ENCODE measurements at regions not wholly inside any gene's neighbourhood (a gene's known extent, or its start where the extent isn't known, plus 50 kb on each side); places are given as distances from the start of the nearest gene placed in this dataset.

DNA sequence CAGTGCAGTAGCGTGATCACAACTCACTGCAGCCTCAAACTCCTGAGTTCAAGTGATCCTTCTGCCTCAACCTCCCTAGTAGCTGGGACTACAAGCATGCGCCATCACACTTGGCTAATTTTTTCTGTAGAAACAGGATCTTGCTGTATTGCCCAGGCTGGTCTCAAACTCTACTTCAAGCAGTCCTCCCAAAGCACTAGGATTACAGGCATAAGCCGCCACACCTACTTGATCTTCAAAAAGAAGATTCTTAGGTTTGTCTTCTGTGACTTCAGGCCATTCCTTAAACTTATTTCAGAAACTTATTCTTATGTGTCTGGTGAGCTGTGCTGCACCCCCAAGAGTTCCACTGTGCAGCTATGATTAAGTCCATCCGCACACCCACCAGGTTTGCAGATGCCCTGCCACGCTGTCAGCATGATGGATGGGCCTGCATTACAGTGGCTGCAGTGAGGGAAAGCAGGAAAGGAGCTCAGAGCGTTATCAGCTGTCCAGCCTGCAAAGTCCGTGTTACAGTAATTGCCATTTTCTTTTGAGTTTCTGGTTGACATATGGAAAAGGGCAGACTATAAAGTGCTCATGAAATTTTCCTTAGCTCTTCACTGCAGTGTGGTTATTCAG is 146.6 kb downstream of the AASDH start:
- no peak for DNase-seq

DNA sequence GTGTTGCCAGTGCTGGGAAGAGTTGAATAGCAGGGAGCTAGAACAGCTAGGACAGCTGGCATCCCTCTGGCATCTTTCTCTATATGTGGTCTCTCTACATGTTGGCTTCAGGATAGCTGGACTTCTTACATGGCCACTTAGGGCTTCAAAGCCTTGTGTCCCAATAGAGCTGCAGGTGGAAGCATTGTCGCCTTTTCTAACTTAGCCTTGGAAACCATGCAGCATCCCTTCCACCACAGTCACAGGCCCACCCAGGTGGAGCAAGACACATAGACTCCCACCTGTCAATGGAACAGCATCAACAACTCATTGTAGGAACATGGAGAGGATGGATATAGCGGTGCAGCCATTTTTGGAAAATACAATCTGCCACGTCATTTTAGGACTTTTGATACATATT is 149.0 kb downstream of the AASDH start:
- DNase-seq = no peak

GRCh38 chr4:56235725-56236124 is 151.6 kb downstream of the AASDH start:
- no peak for DNase-seq

DNA sequence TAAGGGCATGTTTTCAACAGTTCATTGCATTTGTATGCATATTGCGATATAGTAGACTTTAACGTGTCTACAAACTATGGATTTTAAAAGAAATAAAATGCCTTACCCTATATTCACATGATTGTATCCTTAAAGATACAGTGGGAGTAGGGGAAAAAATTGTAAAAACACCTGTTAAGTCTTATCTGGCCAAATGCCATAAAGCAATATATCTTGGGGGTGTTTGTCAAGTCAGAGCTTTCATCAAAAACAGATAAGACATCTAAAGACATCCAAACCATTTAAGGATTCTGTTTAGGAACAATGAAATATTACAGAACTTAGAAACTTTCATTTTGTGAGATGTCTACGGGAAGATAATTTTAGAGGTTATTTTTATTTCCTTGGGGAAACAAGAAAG is 152.3 kb downstream of the AASDH start:
- DNase-seq = no peak

DNA sequence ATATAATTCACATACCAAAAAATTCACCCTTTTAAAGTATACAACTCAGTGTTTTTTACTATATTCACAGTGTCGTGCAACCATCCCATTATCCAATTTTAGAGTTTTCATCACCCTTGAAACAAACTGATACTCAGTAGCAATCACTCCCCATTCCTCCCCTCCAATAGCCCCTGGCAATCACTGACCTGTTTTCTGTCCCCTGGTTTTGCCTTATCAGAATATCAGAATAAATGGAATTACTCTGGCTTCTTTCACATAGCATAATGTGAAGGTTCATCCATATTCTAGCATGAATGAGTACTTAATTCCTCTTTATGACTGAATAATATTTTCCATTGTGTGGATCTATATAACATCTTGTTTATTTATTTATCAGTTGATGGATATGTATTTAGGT is 153.2 kb downstream of the AASDH start:
- DNase-seq = no peak

DNA sequence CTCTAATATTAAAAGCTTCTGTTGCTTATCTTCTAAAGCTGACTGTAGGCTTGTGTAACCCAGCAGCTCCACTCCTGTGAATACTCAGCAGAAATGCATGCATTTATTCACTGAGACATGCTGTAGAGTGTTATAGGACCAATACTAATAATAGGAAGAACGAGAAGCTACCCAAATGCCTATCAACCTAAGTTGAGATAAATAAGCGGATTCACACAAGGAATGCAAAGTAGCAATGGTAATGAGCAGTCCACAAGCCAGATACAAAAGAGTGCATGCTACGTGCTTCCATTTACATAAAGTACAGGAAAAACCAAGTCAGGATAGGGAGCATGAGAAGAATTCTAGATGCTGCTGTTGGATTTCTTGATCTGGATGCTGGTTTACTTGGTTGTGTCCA is 155.9 kb downstream of the AASDH start:
- no peak for DNase-seq

DNA sequence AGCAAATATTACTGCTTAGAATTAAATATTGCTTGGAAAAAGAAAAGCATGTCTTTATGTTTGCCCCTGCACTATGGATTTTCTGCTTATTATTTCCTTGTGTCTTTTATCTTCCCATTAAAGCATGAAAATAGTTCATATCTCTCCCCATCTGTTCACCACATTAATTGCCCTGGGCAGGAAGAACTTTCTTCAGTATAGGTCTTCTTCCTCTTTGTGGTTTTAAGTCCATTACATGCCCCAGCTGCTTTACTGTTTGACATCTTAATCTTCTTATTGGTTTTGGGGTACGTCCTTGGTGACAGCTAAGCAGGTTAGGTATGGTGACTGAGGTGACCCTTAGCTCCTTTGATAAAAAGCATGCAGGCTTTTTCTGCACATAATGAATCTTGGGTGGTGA is 157.3 kb downstream of the AASDH start:
- no peak for DNase-seq

DNA sequence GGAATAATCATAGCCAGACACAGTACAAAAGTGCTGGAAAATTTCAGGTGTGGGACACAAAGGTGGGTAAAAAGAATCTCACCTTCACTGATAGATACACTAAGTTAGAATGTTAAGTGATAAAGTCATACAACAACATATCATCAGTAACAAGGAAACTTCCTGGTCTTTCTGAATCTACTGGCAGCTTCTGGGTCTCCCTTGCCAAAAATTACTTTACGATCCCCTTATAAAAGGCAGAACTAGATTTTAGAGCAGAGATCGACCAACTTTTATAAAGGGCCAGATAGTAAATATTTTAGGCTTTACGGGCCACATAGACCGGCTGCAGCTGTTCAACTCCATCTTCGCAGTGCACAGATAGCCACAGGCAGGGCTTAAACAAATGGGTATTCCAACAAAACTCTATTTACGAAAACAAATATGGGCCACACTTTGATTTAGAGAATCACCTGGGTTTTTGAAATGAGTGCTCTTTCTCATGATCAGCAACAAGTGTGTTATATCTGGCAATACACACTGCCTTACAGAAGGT is 159.9 kb downstream of the AASDH start:
- no peak for DNase-seq

DNA sequence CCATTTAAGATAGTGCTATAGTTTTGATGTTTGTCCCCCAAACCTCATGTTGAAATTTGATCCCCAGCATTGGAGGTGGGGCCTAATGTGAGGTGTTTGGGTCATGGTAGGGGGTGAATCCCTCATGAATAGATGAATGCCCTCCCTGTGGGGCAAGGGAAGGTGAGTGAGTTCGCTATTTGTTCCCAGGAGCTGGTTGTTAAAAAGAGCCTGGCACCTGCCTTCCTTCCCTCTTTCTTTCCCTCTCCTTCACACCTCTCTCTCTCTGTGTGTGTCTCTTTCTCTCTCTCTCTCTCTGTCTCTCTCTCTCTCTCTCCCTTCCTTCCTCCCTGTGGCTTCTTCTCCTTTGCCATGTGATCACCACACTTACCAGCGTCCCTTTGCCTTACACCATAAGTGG is 160.7 kb downstream of the AASDH start:
- DNase-seq = no peak

DNA sequence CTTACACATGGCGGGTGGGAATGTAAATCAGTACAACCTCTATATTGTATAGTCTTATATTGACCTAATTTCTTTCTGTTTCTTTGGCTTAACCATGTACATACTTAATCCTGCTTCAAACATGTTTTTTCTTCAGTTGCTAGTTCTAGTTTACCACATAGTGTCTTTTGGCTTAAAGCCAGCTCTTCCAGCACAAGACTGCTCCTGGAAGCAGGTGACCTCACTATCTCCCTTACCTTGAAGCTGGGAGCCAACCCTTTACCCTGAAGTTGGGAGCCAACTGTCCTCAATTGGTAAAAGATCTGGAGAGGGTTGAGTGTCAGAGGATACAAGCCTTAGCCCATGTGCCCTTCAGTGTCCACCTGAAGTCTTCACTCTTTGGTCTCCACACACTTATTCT is 162.7 kb downstream of the AASDH start:
- no peak for DNase-seq

GRCh38 chr4:56222514-56222913 is 164.8 kb downstream of the AASDH start:
- no peak for DNase-seq

DNA sequence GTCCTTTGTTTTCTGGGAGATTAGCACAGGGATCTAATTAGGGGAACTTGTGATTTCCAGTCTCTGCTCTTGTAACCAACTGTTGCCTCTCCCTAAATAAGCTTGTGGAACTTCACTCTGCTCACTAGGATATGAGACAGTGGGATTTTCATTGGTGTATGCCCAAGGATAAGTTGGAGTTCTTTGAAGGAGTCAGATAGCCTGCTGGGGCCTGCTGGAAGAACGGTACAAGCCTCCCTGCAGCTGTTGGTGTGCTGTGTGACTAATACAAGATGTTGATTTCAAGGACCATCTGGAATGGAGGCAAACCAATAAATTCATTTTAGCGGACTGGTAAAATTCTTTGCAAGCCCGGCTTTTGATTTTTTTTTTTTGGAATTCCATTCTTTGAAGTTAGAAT is 167.0 kb downstream of the AASDH start:
- DNase-seq = no peak

GRCh38 chr4:56219447-56219846 is 167.8 kb downstream of the AASDH start:
- DNase-seq = no peak

GRCh38 chr4:56218230-56218895 is 168.9 kb downstream of the AASDH start:
- DNase-seq = no peak

DNA sequence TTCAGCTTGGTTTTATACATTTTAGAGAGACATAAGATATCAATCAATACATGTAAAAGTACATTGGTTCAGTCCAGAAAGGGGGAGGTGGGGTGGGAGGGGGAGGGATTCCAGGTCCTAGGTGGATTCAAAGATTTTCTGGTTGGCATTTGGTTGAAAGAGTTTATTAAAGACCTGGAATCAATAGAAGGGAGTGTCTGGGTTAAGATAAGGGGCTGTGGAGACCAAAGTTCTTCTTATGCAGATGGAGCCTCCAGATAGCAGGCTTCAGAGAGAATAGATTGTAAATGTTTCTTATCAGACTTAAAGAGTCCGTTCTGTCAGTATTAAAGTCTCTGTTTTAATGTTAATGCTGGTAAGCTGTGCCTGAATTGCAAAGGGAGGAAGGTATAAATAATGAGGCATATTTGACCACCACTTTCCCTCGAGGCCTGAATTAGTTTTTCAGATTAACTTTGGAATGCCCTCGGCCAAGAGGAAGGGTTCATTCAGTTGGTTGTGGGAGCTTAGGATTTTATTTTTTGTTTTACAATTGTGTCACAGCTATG is 169.9 kb downstream of the AASDH start:
- no peak for DNase-seq

GRCh38 chr4:56215901-56216300 is 171.4 kb downstream of the AASDH start:
- DNase-seq = peak; percentile 32

- DNase-seq = no peak
Measured at GRCh38 chr4:56215141-56215783, 172.0 kb downstream of the AASDH start.

DNA sequence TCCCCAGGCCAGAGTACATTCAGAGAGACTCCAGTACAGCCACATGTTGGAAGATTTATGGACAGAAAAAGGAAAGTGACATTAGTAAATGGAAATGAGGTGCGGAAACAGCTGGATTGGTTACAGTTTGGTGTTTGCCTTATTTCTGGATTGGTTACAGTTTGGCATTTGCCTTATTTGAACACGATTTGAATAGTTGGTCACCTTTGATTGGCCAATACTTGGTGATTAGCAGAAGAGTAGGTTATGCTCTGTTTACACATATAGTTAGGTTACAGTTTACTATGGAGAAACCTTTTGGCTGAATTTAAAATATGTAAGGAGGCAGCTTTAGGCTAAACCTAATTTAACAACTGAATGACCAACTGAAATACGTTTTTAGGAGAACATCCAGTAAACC is 173.7 kb downstream of the AASDH start:
- no peak for DNase-seq

DNA sequence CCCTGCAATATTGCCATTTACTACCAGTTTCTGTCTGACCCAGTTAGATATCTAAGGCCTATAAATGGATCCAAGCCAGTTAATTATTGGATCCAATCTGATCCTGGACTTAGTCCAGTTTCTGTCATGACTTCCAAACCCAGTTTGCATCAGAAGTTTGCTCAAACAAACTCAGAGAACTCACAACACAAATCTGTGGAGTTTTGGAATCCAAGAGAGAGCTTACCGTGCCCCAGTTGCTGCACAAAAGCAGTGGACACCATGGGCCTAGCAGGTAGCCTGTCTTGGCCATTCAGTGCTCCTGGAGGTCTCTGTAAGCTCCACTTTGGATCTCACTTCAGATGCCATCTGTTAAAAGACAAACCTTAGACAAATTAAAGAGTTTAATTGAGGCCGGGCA is 174.5 kb downstream of the AASDH start:
- DNase-seq = no peak

DNA sequence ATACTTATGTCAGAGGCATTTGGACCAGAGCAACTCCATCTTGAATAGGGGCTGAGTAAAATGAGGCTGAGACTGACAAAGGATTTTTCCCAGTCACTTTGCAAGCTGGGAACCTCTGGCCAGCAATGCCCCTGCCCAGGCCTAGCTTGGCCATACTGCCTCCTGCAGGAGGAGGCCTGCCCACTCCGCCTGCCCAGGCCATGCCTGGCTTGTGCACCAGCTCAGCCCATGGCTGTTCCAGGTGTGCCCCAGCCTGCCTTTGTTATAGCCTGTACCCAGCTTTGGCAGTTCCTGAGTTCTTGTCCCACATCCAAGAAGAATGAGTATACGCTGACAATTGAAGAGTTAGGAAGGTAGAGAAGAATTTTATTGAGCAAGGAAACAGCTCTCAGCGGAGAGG is 176.1 kb downstream of the AASDH start:
- DNase-seq = no peak

DNA sequence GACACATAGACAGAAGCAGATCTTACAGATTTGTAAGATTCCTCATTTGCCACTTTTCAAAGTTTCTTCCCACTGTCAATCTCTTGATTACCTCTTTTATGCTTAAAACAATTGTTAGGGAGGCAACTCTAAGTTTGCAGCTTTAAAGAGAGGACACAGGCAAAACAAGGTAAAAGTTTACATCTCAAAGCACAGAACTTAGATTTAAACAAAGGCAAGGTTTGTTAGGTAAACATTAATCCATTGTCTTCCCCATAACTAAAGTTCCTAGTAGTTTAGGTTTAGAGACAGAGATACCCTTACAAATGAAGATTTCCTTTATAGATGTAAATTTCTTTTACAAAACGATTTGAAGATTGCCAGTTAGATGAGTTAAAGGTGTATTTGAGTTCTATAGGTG is 176.9 kb downstream of the AASDH start:
- no peak for DNase-seq

- DNase-seq = no peak
Measured at GRCh38 chr4:56209767-56210166, 177.5 kb downstream of the AASDH start.

DNA sequence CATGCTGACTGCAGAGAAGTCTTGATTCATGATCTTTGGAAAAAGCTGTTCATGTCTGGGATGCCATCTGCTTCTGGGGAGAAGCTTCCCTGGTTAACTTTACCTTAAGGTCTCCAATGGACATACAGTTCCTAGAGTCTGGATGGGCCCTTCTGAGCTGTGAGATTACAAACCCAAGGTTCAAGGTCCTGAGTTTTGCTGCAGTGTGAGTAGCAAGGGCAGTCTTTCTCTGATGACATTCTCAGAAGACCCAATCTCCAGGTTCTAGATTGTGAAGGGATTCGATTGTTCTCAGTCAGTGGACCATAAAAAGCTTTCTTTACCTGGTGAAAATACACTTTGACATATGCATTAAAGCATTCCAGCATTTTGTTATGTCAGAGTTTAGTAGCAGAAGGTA is 179.2 kb downstream of the AASDH start:
- no peak for DNase-seq

- DNase-seq = no peak
Measured at GRCh38 chr4:56206258-56206657, 181.0 kb downstream of the AASDH start.

Data from right hindlimb (tissue), 1 donor.